ENCODE measurements at regions not wholly inside any gene's neighbourhood (a gene's known extent, or its start where the extent isn't known, plus 50 kb on each side); places are given as distances from the start of the nearest gene placed in this dataset.

- H3K27me3 Mint-ChIP-seq = no peaks in the 10 kb centered on the region
- H3K36me3 Mint-ChIP-seq = no peaks in the 10 kb centered on the region
- no peak for ATAC-seq (ENCODE audit: low read depth)
- H3K27ac Mint-ChIP-seq = no peak overlapping the region
- DNase-seq (ENCODE audit: low spot score in 2 of 2) = no peak
- H3K9me3 Mint-ChIP-seq = peaks cover 12% of the 10 kb centered on the region
- H3K4me1 Mint-ChIP-seq = no peaks in the 10 kb centered on the region
- H3K4me3 Mint-ChIP-seq = no peak overlapping the region
Observed at GRCh38 chr16:54385141-54385540, 98.6 kb upstream of the IRX3 start.

GRCh38 chr16:54381601-54382313, 95.2 kb upstream of the IRX3 start:
- no peaks in the 10 kb centered on the region for H3K27me3 Mint-ChIP-seq
- DNase-seq (ENCODE audit: low spot score in 2 of 2) (no peak), ATAC-seq (ENCODE audit: low read depth) (no peak)
- no peaks in the 10 kb centered on the region for H3K4me1 Mint-ChIP-seq
- no peak overlapping the region for H3K4me3 Mint-ChIP-seq
- H3K36me3 Mint-ChIP-seq = no peaks in the 10 kb centered on the region
- no peak overlapping the region for H3K27ac Mint-ChIP-seq
- peaks cover 19% of the 10 kb centered on the region for H3K9me3 Mint-ChIP-seq

- Mint-ChIP-seq H3K27me3 (peaks cover 9% of the 10 kb centered on the region), H3K9me3 (peaks cover 8% of the 10 kb centered on the region), H3K4me3 (no peak overlapping the region), H3K27ac (no peak overlapping the region), H3K36me3 (no peaks in the 10 kb centered on the region), H3K4me1 (no peaks in the 10 kb centered on the region)
- ATAC-seq (ENCODE audit: low read depth) = no peak
- no peak for DNase-seq (ENCODE audit: low spot score in 2 of 2)
Observed at GRCh38 chr16:54375071-54375470, 88.5 kb upstream of the IRX3 start.

DNA sequence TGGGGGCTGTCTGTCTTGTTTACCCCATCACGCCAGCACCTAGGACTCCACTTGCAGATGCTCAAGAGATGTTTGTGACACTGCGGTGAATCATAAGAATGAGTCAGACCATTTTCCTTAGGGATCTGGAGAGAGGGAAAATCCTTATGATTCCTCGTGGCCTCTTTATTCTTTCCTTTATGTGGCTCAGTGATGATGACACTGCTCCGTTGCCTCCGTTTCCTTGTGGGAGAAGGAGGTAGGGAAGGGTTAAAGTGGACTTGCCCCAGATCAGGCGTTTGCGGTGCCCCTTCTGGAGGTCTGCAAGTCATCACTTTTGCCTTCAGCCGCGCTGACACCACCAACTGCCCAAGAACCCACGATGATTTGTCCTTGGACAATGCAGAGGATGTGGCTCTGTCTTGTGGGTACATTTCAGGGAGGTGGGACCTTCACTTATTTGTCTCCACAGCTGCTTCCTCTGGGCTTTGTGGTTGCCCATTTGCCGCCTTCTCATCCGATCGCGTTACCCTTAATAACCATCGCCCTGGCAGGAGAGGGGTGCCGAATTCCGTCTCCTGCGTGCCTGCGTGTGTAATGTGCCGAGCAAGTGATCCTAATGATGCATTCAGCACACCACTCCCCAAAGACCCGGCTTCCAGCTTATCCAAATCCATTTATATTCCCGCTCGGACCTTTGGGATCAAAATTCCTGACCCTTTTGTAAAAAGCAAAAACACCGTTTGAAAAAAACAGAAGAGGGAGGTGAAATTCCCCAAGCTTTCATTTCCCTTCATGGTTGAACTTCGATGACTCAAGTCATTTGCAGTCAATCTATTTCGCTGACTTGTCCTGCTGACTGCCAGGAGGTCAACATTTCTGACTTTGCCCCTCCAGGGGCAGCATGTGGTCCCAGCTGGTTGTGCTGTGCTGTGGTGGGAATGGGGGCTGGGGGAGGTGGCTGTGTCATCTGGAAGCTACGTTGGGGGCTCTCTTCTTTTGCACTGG, 87.2 kb upstream of the IRX3 start:
- Mint-ChIP-seq H3K4me1 (no peaks in the 10 kb centered on the region), H3K9me3 (peaks cover 1% of the 10 kb centered on the region), H3K36me3 (no peaks in the 10 kb centered on the region), H3K27me3 (peaks cover 9% of the 10 kb centered on the region), H3K4me3 (no peak overlapping the region), H3K27ac (no peak overlapping the region)
- DNase-seq (ENCODE audit: low spot score in 2 of 2) (no peak), ATAC-seq (ENCODE audit: low read depth) (no peak)

- DNase-seq (ENCODE audit: low spot score in 2 of 2) (no peak), ATAC-seq (ENCODE audit: low read depth) (no peak)
- peaks cover 9% of the 10 kb centered on the region for H3K27me3 Mint-ChIP-seq
- H3K4me3 Mint-ChIP-seq = no peak overlapping the region
- H3K27ac Mint-ChIP-seq = no peak overlapping the region
- no peaks in the 10 kb centered on the region for H3K9me3 Mint-ChIP-seq
- no peaks in the 10 kb centered on the region for H3K4me1 Mint-ChIP-seq
- no peaks in the 10 kb centered on the region for H3K36me3 Mint-ChIP-seq
Observed at GRCh38 chr16:54370278-54371040, 83.9 kb upstream of the IRX3 start.

DNA sequence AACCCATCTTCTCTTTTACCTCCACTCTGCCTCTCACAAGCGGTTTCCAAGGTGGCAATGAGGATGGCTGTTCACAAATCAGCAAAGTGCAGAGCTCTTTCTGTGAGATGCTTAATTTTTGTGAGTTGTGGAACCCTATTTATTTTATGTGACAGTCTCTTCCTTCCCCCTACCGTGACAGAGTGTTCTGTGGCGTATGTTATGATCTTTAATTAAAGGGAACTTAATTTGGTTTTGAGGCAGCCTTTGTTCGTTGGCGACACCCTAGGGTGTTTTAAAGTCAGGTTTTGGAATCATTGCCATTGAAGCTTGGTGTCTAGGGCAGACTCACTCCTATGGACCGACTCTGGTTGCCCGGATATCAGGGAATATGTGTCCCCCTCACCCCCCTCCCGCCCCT, 83.3 kb upstream of the IRX3 start:
- Mint-ChIP-seq H3K27ac (no peak overlapping the region), H3K27me3 (peaks cover 9% of the 10 kb centered on the region), H3K4me1 (no peaks in the 10 kb centered on the region), H3K4me3 (no peak overlapping the region), H3K36me3 (no peaks in the 10 kb centered on the region), H3K9me3 (no peaks in the 10 kb centered on the region)
- no peak for ATAC-seq (ENCODE audit: low read depth)
- no peak for DNase-seq (ENCODE audit: low spot score in 2 of 2)

- ATAC-seq (ENCODE audit: low read depth) (no peak), DNase-seq (ENCODE audit: low spot score in 2 of 2) (no peak)
- Mint-ChIP-seq H3K4me1 (no peaks in the 10 kb centered on the region), H3K27me3 (peaks cover 7% of the 10 kb centered on the region), H3K27ac (no peak overlapping the region), H3K9me3 (peaks cover 3% of the 10 kb centered on the region), H3K4me3 (no peak overlapping the region), H3K36me3 (no peaks in the 10 kb centered on the region)
Observed at GRCh38 chr16:54366943-54367342, 80.4 kb upstream of the IRX3 start.

- Mint-ChIP-seq H3K4me1 (no peaks in the 10 kb centered on the region), H3K9me3 (peaks cover 3% of the 10 kb centered on the region), H3K27ac (no peak overlapping the region), H3K27me3 (peaks cover 7% of the 10 kb centered on the region), H3K36me3 (no peaks in the 10 kb centered on the region), H3K4me3 (no peak overlapping the region)
- DNase-seq (ENCODE audit: low spot score in 2 of 2) (no peak), ATAC-seq (ENCODE audit: low read depth) (no peak)
Observed at GRCh38 chr16:54365990-54366634, 79.5 kb upstream of the IRX3 start.

GRCh38 chr16:54363766-54364165, 77.2 kb upstream of the IRX3 start:
- Mint-ChIP-seq H3K9me3 (peaks cover 3% of the 10 kb centered on the region), H3K36me3 (no peaks in the 10 kb centered on the region), H3K27me3 (peaks cover 7% of the 10 kb centered on the region), H3K4me1 (no peaks in the 10 kb centered on the region), H3K4me3 (no peak overlapping the region), H3K27ac (no peak overlapping the region)
- DNase-seq (ENCODE audit: low spot score in 2 of 2) (no peak), ATAC-seq (ENCODE audit: low read depth) (no peak)

DNA sequence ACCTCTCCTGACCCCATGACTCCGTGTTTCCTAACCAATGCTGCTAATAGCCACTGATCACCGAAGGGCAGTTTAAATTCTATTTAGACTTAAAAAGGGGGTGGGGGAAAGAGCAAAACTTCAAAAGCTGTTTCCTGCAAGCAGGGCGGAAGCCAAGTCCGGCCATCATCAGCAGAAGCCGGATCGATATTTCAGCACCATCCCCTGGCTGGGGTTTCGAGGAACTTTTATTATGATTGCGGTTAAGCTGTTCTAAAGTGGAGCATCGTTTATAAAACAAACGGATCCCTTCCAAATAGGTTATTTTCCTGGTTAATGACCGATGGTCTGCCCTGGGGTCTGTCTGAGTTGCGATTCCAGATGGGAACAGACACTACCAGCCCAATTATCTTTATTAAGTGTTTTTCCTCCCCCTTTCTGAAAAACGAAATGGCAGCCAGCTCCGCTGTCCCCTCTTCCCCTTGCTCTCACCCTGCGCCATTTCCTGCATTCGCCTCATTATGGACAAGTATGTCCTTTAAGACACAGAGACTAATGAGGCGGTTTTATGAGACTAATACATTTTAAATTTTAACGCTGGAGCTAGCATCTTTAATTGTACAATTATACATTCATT, 76.1 kb upstream of the IRX3 start:
- H3K9me3 Mint-ChIP-seq = peaks cover 3% of the 10 kb centered on the region
- no peak for ATAC-seq (ENCODE audit: low read depth)

DNA sequence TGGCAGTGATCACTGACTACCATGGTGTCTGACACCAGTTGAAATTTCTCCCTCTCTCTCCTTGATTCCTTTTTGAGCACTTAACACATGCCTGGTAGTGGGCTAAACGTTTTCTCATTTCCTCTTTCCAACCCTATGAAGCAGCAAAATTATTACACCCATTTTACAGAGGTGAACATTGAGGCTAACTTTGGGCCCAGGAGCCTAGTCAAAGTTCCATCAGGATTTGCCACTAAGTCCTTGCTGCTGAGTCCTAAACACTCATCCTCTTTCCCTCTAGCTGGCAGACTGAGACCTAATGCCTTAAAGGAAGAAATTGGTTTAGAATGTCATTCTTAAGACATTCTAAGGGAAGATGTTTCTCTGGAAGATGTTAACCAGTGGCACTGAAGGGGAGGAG, 74.7 kb upstream of the IRX3 start:
- DNase-seq (ENCODE audit: low spot score in 2 of 2) (no peak), ATAC-seq (ENCODE audit: low read depth) (no peak)
- no peaks in the 10 kb centered on the region for H3K4me1 Mint-ChIP-seq
- H3K27ac Mint-ChIP-seq = no peak overlapping the region
- H3K4me3 Mint-ChIP-seq = no peak overlapping the region
- peaks cover 9% of the 10 kb centered on the region for H3K27me3 Mint-ChIP-seq
- no peaks in the 10 kb centered on the region for H3K36me3 Mint-ChIP-seq
- peaks cover 5% of the 10 kb centered on the region for H3K9me3 Mint-ChIP-seq

More for the DNA sequence above, 76.1 kb upstream of the IRX3 start:
- Mint-ChIP-seq H3K4me3 (no peak overlapping the region), H3K36me3 (no peaks in the 10 kb centered on the region), H3K4me1 (no peaks in the 10 kb centered on the region), H3K27me3 (peaks cover 7% of the 10 kb centered on the region), H3K27ac (no peak overlapping the region)
- DNase-seq (ENCODE audit: low spot score in 2 of 2) = no peak

- Mint-ChIP-seq H3K4me3 (no peak overlapping the region), H3K27me3 (peaks cover 9% of the 10 kb centered on the region), H3K36me3 (no peaks in the 10 kb centered on the region), H3K9me3 (peaks cover 5% of the 10 kb centered on the region), H3K4me1 (no peaks in the 10 kb centered on the region), H3K27ac (no peak overlapping the region)
- no peak for DNase-seq (ENCODE audit: low spot score in 2 of 2)
- no peak for ATAC-seq (ENCODE audit: low read depth)
Observed at GRCh38 chr16:54360681-54361080, 74.1 kb upstream of the IRX3 start.

DNA sequence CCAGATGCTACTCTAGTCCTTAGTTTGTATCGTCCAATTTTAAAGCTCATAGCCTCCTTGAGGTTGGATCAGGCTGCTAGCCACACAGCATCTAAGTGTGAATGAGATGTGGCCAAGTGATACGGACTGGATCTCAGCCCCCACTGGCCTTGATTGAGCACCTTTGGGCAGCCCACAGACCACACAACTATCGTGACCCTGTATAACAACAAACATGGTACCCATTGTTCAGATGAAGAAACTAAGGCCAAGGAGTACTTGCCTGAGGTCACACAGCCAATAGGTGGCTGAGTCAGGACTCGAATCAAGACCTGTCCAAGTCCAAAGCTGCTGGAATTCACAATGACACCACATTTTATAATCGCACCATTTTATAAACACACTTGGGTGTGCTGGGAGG, 73.0 kb upstream of the IRX3 start:
- H3K27ac Mint-ChIP-seq = no peak overlapping the region
- no peaks in the 10 kb centered on the region for H3K4me1 Mint-ChIP-seq
- H3K4me3 Mint-ChIP-seq = no peak overlapping the region
- DNase-seq (ENCODE audit: low spot score in 2 of 2) (no peak), ATAC-seq (ENCODE audit: low read depth) (no peak)
- H3K36me3 Mint-ChIP-seq = no peaks in the 10 kb centered on the region
- H3K9me3 Mint-ChIP-seq = peaks cover 6% of the 10 kb centered on the region
- H3K27me3 Mint-ChIP-seq = peaks cover 9% of the 10 kb centered on the region
